Activated CD4-positive, alpha-beta T cell treated with anti-CD3 and anti-CD28 coated beads, Interleukin-2, amount 50 U/mL, for 48 hours (primary cell): ENCODE measurements at regions not wholly inside any gene's neighbourhood (a gene's known extent, or its start where the extent isn't known, plus 50 kb on each side); places are given as distances from the start of the nearest gene placed in this dataset.
A peak's percentile ranks its signal among the peaks of the same experiment; 100 is the strongest.

Experiments
- DNase-seq, 2 experiments: peaks; one replicate each; pipeline ENCODE4 v3.0.0-alpha.2; 2020

- no peak for DNase-seq
Measured at GRCh38 chr18:54772056-54772455, 56.2 kb upstream of the RAB27B start.

DNA sequence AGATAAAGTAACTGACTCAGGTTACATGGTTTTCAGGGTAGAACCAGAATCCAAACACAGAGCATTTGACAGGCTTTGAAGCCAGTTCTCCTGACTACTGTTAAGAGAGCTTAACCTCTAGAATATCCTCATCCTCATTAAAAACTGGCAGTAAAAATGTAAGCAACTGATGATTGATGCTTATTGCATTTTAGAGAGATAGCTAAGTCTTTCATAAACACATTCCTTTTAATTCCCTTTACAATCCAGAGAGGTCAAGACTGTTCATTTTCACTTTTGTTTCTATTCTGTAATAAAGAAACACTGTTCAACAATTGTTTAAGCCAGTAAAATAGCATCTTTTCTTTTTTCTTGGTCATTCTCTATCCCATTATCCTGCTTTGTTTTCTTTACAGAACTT, 53.9 kb upstream of the RAB27B start:
- no peak for DNase-seq

- no peak for DNase-seq
Measured at GRCh38 chr18:54774981-54775665, 53.2 kb upstream of the RAB27B start.

DNA sequence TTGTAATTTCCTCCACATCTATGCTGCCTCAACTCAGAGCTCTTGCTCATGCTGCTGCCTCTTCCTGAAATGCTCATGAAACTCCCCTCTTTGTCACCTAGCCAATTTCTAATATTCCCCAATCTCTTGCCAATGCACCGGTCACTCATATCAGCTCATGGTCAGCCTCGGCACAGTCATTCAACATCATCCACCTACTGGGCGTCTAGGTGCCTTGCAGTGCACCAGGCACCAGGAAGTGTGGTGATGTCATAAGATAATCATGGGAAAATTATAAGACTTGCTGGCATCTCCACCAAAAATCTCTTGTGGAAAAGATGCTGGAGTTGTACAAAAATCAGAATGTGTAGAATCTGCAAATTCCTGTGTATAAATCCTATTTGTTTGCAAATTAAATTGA, 52.6 kb upstream of the RAB27B start:
- DNase-seq, result no peak

DNA sequence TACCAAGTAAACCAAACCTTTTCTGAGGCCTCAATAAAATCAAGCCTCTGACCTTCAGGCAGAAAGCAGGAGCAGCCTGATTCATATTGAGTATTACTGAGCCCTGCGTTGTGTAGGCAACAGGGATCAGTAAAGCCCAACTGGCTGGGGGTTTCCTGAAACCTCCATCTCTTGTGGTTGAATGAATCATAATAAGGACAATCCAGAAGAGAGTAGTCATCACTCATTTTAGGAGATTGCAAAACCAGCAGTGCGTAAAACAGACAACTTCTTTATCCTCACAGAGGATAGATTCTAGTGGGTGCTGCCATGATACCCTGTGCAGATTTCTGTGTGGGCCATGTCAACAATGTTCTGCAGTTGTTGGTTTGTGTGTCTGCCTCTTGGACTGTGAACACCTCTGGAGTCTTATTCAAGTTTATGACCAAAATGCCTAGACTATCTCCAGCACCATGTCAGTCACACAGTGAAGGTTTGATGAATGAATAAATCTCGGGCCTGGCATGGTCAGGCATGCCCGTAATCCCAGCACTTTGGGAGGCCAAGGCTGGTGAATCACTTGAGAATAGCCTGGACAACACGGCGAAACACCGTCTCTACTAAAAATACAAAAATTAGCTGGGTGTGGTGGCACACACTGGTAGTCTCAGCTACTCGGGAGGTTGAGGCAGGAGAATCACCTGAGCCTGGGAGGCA, 51.8 kb upstream of the RAB27B start:
- peak; percentile 18 to 44 for DNase-seq

- DNase-seq, result no peak
Measured at GRCh38 chr18:54777118-54777791, 51.0 kb upstream of the RAB27B start.

DNA sequence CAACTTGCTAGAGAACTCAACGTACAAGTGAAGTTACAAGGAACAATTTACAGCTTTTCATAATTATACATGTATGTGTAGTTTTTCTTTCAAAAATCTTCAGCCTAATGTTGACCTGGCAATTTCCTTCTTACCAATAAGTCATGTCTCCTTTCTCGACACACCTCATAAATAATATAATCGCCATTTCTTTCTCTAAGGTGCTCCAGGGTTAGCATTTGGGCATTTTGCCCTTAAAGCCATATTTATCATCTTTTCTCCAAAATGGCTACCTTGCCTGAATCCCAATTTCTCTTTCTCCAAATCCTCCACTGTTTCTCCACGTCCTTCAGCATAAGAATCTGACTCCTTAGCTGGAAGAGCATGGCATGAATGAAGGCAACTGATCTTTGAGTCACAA, 50.3 kb upstream of the RAB27B start:
- DNase-seq, result no peak
